ENCODE measurements at regions not wholly inside any gene's neighbourhood (a gene's known extent, or its start where the extent isn't known, plus 50 kb on each side); places are given as distances from the start of the nearest gene placed in this dataset.

GRCh38 chr1:213749558-213749957 is 238.2 kb upstream of the PROX1 start:
- no peaks in the 10 kb centered on the region for H3K36me3 ChIP-seq (ENCODE audit: control insufficient read depth, insufficient read depth, low read length)
- H3K9me3 ChIP-seq (ENCODE audit: control insufficient read depth, insufficient read depth, low read length) = no peaks in the 10 kb centered on the region
- H3K4me3 ChIP-seq (ENCODE audit: low read depth, low read length) = no peak overlapping the region
- H3K27me3 ChIP-seq (ENCODE audit: control insufficient read depth, insufficient read depth, low read length) = no peaks in the 10 kb centered on the region
- no peaks in the 10 kb centered on the region for H3K4me1 ChIP-seq (ENCODE audit: control insufficient read depth, insufficient read depth, low read length)
- H3K9ac ChIP-seq (ENCODE audit: low read depth, low read length) = no peak overlapping the region
- H3K27ac ChIP-seq (ENCODE audit: low read depth, low read length) = no peak overlapping the region

- no peak overlapping the region for H3K27ac ChIP-seq (ENCODE audit: low read depth, low read length)
- H3K9me3 ChIP-seq (ENCODE audit: control insufficient read depth, insufficient read depth, low read length) = no peaks in the 10 kb centered on the region
- H3K27me3 ChIP-seq (ENCODE audit: control insufficient read depth, insufficient read depth, low read length) = no peaks in the 10 kb centered on the region
- H3K4me3 ChIP-seq (ENCODE audit: low read depth, low read length) = no peak overlapping the region
- H3K4me1 ChIP-seq (ENCODE audit: control insufficient read depth, insufficient read depth, low read length) = no peaks in the 10 kb centered on the region
- H3K9ac ChIP-seq (ENCODE audit: low read depth, low read length) = no peak overlapping the region
- H3K36me3 ChIP-seq (ENCODE audit: control insufficient read depth, insufficient read depth, low read length) = no peaks in the 10 kb centered on the region
Measured at GRCh38 chr1:213750231-213751063, 237.3 kb upstream of the PROX1 start.

DNA sequence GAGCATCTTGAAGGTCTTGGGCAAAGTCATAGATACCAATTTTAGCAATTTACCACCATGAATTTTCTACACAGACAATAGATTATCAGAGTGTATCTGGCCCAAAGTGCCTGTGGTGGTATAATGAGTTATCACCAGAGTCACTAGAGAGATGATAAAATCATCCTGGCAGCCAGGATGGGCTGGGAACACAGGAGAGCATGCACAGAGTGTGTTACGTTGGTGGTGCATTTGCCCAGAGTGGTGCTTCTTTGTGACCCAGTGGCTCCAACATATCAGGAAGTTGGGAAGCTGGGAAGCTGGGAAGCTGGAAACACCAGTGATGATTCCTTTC is 236.7 kb upstream of the PROX1 start:
- Histone ChIP-seq H3K9ac (ENCODE audit: low read depth, low read length) (no peak overlapping the region), H3K4me3 (ENCODE audit: low read depth, low read length) (no peak overlapping the region), H3K27ac (ENCODE audit: low read depth, low read length) (no peak overlapping the region), H3K27me3 (ENCODE audit: control insufficient read depth, insufficient read depth, low read length) (no peaks in the 10 kb centered on the region), H3K9me3 (ENCODE audit: control insufficient read depth, insufficient read depth, low read length) (no peaks in the 10 kb centered on the region), H3K36me3 (ENCODE audit: control insufficient read depth, insufficient read depth, low read length) (no peaks in the 10 kb centered on the region), H3K4me1 (ENCODE audit: control insufficient read depth, insufficient read depth, low read length) (no peaks in the 10 kb centered on the region)

DNA sequence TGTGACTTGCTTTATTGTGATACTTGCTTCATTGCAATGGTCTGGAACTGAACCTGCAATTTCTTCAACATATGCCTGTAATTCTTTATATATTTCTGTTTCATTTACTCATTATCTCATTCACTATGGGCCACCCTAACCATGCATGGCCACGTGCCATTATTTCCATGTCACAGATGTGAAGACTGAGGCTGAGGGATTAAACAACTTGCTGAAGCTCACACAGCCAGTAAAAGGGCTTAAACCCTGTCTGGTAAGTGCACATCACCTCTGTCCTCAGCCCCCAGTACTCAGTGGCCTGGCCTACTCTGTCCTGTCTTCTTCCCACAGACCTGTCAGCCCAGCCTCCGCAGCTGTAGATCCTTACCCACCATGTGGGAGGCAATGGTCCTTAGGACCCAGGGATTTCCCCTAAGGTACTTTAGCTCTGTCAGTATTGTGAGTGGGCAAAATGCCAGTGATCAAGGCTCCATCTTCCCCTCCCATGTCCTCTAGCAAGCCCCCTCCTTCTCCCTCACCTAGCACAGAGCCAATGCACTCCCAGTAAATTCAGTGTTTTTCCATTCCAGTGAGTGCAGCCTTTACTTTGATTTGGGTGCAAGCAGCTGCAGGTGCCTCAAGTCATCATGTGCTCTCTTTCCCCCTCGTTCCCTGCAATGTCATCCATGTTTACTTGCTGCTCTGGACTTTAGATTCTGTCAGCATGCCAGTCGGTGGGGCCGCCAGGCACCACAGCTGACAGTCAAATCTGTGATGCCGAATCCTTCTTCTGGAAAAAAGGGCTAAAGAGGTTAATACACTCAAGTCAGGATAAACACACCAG is 228.2 kb upstream of the PROX1 start:
- Histone ChIP-seq H3K27me3 (ENCODE audit: control insufficient read depth, insufficient read depth, low read length) (no peaks in the 10 kb centered on the region), H3K9me3 (ENCODE audit: control insufficient read depth, insufficient read depth, low read length) (no peaks in the 10 kb centered on the region; the same call in 1 of the 2 replicates), H3K4me1 (ENCODE audit: control insufficient read depth, insufficient read depth, low read length) (peaks cover 14% of the 10 kb centered on the region; the same call in 1 of the 2 replicates), H3K36me3 (ENCODE audit: control insufficient read depth, insufficient read depth, low read length) (no peaks in the 10 kb centered on the region), H3K9ac (ENCODE audit: low read depth, low read length) (no peak overlapping the region), H3K27ac (ENCODE audit: low read depth, low read length) (no peak overlapping the region), H3K4me3 (ENCODE audit: low read depth, low read length) (no peak overlapping the region)

DNA sequence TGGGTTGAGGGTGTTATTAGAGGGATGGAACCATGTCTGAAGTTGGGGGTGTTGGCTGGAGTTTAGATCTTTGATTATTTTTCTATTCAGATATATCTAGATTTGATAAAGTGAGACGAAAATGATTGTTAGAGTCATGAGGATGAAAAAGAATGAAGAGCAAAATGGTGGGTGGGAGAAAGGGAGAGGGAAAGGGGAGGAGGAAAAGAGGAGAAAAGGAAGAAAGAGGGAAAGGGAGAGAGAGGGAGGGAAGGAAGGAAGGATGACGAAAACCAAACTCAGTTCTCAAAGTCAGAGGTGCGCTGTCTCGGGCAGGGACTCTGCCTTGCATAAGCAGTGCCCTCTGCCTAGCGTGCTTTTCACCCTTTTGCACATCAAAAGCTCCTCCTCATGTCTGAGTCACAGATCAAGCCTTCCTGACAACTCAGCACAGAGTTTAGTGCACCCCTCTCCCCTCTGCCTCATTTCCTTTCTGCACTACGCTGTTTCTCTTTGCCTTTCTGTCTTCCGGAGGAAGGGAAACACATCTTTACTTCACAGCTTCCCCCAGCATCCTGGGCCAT is 225.8 kb upstream of the PROX1 start:
- Histone ChIP-seq H3K9ac (ENCODE audit: low read depth, low read length) (no peak overlapping the region), H3K9me3 (ENCODE audit: control insufficient read depth, insufficient read depth, low read length) (no peaks in the 10 kb centered on the region; the same call in 1 of the 2 replicates), H3K36me3 (ENCODE audit: control insufficient read depth, insufficient read depth, low read length) (no peaks in the 10 kb centered on the region), H3K27me3 (ENCODE audit: control insufficient read depth, insufficient read depth, low read length) (no peaks in the 10 kb centered on the region), H3K4me1 (ENCODE audit: control insufficient read depth, insufficient read depth, low read length) (peaks cover 14% of the 10 kb centered on the region; the same call in 1 of the 2 replicates), H3K4me3 (ENCODE audit: low read depth, low read length) (no peak overlapping the region), H3K27ac (ENCODE audit: low read depth, low read length) (no peak overlapping the region)

DNA sequence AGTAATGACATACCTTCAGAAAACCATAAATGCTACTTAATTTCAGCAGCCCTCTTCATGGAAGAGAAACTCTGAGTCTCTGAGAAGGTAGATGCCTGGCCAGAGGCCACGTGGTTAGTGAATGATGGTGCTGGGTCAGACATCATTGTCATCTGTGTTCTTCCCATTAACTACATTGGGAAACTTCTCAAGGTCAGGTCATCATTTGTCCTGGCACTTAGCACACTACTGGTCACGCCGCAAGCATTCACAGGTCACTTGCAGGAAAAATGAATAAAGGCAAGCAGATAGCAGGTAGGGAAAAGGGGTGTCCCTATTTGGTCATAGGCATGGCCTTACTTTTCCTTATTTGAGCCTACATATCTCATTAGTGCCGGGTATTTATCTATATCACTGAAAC is 220.1 kb upstream of the PROX1 start:
- no peaks in the 10 kb centered on the region for H3K27me3 ChIP-seq (ENCODE audit: control insufficient read depth, insufficient read depth, low read length)
- H3K9me3 ChIP-seq (ENCODE audit: control insufficient read depth, insufficient read depth, low read length) = no peaks in the 10 kb centered on the region
- no peaks in the 10 kb centered on the region for H3K4me1 ChIP-seq (ENCODE audit: control insufficient read depth, insufficient read depth, low read length)
- no peak overlapping the region for H3K27ac ChIP-seq (ENCODE audit: low read depth, low read length)
- no peak overlapping the region for H3K4me3 ChIP-seq (ENCODE audit: low read depth, low read length)
- no peaks in the 10 kb centered on the region for H3K36me3 ChIP-seq (ENCODE audit: control insufficient read depth, insufficient read depth, low read length)
- no peak overlapping the region for H3K9ac ChIP-seq (ENCODE audit: low read depth, low read length)

- Histone ChIP-seq H3K36me3 (ENCODE audit: control insufficient read depth, insufficient read depth, low read length) (no peaks in the 10 kb centered on the region), H3K27ac (ENCODE audit: low read depth, low read length) (no peak overlapping the region), H3K4me3 (ENCODE audit: low read depth, low read length) (no peak overlapping the region), H3K9ac (ENCODE audit: low read depth, low read length) (no peak overlapping the region), H3K4me1 (ENCODE audit: control insufficient read depth, insufficient read depth, low read length) (no peaks in the 10 kb centered on the region), H3K9me3 (ENCODE audit: control insufficient read depth, insufficient read depth, low read length) (no peaks in the 10 kb centered on the region), H3K27me3 (ENCODE audit: control insufficient read depth, insufficient read depth, low read length) (no peaks in the 10 kb centered on the region)
Measured at GRCh38 chr1:213772128-213773063, 215.4 kb upstream of the PROX1 start.

- no peak overlapping the region for H3K27ac ChIP-seq (ENCODE audit: low read depth, low read length)
- H3K27me3 ChIP-seq (ENCODE audit: control insufficient read depth, insufficient read depth, low read length) = no peaks in the 10 kb centered on the region
- H3K4me1 ChIP-seq (ENCODE audit: control insufficient read depth, insufficient read depth, low read length) = no peaks in the 10 kb centered on the region
Measured at GRCh38 chr1:213773975-213774374, 213.8 kb upstream of the PROX1 start.

DNA sequence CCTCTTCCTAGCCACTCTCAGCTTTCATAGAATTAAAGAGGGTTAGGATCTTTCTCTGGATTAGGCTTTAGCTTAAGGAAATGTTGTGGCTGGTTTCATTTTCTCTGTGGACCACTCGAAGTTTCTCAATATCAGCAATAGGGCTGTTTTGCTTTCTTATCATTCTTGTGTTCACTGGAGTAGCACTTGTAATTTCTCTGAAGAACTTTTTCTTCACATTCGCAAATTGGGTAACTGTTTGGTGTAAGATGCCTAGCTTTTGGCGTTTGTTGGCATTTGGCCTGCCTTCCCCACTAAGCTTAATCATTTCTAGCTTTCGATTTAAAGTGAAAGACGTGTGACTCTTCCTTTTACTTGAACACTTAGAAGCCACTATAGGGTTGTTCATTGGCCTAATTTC is 210.8 kb upstream of the PROX1 start:
- Histone ChIP-seq H3K9ac (ENCODE audit: low read depth, low read length) (no peak overlapping the region), H3K27me3 (ENCODE audit: control insufficient read depth, insufficient read depth, low read length) (no peaks in the 10 kb centered on the region), H3K27ac (ENCODE audit: low read depth, low read length) (no peak overlapping the region), H3K4me1 (ENCODE audit: control insufficient read depth, insufficient read depth, low read length) (no peaks in the 10 kb centered on the region), H3K4me3 (ENCODE audit: low read depth, low read length) (no peak overlapping the region), H3K9me3 (ENCODE audit: control insufficient read depth, insufficient read depth, low read length) (no peaks in the 10 kb centered on the region), H3K36me3 (ENCODE audit: control insufficient read depth, insufficient read depth, low read length) (no peaks in the 10 kb centered on the region)

More at GRCh38 chr1:213773975-213774374, 213.8 kb upstream of the PROX1 start:
- Histone ChIP-seq H3K4me3 (ENCODE audit: low read depth, low read length) (no peak overlapping the region), H3K9ac (ENCODE audit: low read depth, low read length) (no peak overlapping the region), H3K9me3 (ENCODE audit: control insufficient read depth, insufficient read depth, low read length) (no peaks in the 10 kb centered on the region), H3K36me3 (ENCODE audit: control insufficient read depth, insufficient read depth, low read length) (no peaks in the 10 kb centered on the region)

GRCh38 chr1:213779228-213779627 is 208.5 kb upstream of the PROX1 start:
- Histone ChIP-seq H3K27ac (ENCODE audit: low read depth, low read length) (no peak overlapping the region), H3K9ac (ENCODE audit: low read depth, low read length) (no peak overlapping the region), H3K27me3 (ENCODE audit: control insufficient read depth, insufficient read depth, low read length) (no peaks in the 10 kb centered on the region), H3K9me3 (ENCODE audit: control insufficient read depth, insufficient read depth, low read length) (no peaks in the 10 kb centered on the region), H3K36me3 (ENCODE audit: control insufficient read depth, insufficient read depth, low read length) (no peaks in the 10 kb centered on the region), H3K4me3 (ENCODE audit: low read depth, low read length) (no peak overlapping the region), H3K4me1 (ENCODE audit: control insufficient read depth, insufficient read depth, low read length) (no peaks in the 10 kb centered on the region)
